SW 1271 (cell line): ENCODE measurements at regions not wholly inside any gene's neighbourhood (a gene's known extent, or its start where the extent isn't known, plus 50 kb on each side); places are given as distances from the start of the nearest gene placed in this dataset.

ENCODE experiments used
- DNase-seq, 2 experiments: peaks; one replicate each; lab custom pipeline; 2025; lab: John Stamatoyannopoulos, UW

DNA sequence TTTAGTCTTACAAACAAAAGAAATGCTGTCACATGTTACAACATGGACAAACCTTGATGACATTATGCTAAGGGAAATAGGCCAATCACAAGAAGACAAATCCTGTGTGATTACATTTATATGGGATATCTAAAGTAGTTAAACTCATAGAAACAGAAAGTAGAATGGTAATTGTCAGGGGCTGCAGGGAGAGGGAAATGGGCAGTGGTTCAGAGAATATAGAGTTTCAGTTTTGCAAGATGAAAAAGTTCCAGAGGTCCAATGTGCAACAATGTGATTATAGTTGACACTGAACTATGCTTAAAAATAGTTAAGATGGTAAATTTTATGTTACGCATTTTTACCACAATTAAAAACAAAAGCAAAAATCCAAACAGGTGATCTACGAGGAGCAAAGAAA is 265.5 kb downstream of the NDUFS4 start:
- no peak for DNase-seq

- DNase-seq, result no peak
Measured at GRCh38 chr5:53826504-53826903, 266.1 kb downstream of the NDUFS4 start.

GRCh38 chr5:53827211-53827651 is 266.8 kb downstream of the NDUFS4 start:
- DNase-seq, result no peak

DNA sequence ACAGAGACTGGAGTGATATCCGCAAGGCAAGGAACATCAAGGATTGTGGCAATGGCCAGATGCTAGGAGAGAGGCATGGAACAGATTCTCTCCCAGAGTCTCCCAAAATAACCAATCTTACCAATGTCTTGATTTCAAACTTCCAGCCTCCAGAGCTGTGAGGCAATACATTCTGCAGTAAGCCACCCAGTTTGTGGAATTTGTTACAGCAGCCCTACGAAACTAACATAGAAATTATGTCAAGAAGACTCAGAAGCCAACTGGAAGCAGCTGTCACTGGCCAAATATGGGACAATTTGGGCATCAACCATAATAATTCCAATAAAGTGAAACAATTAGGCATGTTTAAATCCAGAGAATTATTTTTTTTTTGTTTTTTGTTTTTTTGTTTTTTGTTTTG is 271.1 kb downstream of the NDUFS4 start:
- DNase-seq, result no peak
